Endothelial cell of umbilical vein (primary cell): ENCODE measurements at regions not wholly inside any gene's neighbourhood (a gene's known extent, or its start where the extent isn't known, plus 50 kb on each side); places are given as distances from the start of the nearest gene placed in this dataset.
"Not testable (repeated sequence)": the region's sequence is repeated elsewhere in the genome, so short reads cannot be mapped to it uniquely, and the experiment has no call there.

Experiments used
- CTCF ChIP-seq, 2 donors: IDR thresholded peaks; 1 replicate in 1 of 2; 2 replicates in 1 of 2; pipeline ENCODE4 v1.5.1; 2011; ENCODE audit warnings: low read length in 2 of 2, mild to moderate bottlenecking in 2 of 2, moderate library complexity in 2 of 2, control low read depth in 1 of 2, inconsistent platforms in 1 of 2, low read depth in 1 of 2; ENCODE audit not compliant: insufficient read depth in 1 of 2; ENCODE audit errors: extremely low read depth in 1 of 2
- EZH2 ChIP-seq: IDR thresholded peaks from 2 replicates; pipeline ENCODE4 v1.6.1; 2012; ENCODE audit warnings: borderline replicate concordance, low read depth, mild to moderate bottlenecking, moderate library complexity, low read length, inconsistent platforms; ENCODE audit not compliant: severe bottlenecking
- POLR2A ChIP-seq: IDR thresholded peaks from 2 replicates; pipeline ENCODE4 v1.6.1; 2012; ENCODE audit warnings: low read depth, mild to moderate bottlenecking, control low read depth, low read length

GRCh38 chr4:15337168-15337657, 90.6 kb upstream of the C1QTNF7 start:
- not testable (repeated sequence) for TF ChIP-seq CTCF (IDR thresholded peaks at IDR 0.05; ENCODE audit: extremely low read depth in 1 of 2, insufficient read depth in 1 of 2, low read depth in 1 of 2, low read length in 2 of 2); EZH2; POLR2A
